D721Med (cell line): ENCODE measurements at regions not wholly inside any gene's neighbourhood (a gene's known extent, or its start where the extent isn't known, plus 50 kb on each side); places are given as distances from the start of the nearest gene placed in this dataset.

Source experiments
- DNase-seq: peaks from one replicate; pipeline ENCODE4 v3.0.0; 2011; ENCODE audit warnings: low spot score; ENCODE audit not compliant: insufficient read length
- FAIRE-seq: peaks from 2 replicates; lab custom pipeline; 2011; peaks lifted over from hg19 to GRCh38; lab: Jason Lieb, UNC
- CTCF ChIP-seq: IDR thresholded peaks from 2 replicates; pipeline ENCODE4 v1.5.1; 2012; ENCODE audit warnings: mild to moderate bottlenecking, control low read depth; ENCODE audit not compliant: insufficient read depth; ENCODE audit errors: missing control alignments

GRCh38 chr2:168350380-168350779 is 103.0 kb upstream of the STK39 start:
- TF ChIP-seq CTCF = no peak
- DNase-seq = no peak
- no peak for FAIRE-seq

DNA sequence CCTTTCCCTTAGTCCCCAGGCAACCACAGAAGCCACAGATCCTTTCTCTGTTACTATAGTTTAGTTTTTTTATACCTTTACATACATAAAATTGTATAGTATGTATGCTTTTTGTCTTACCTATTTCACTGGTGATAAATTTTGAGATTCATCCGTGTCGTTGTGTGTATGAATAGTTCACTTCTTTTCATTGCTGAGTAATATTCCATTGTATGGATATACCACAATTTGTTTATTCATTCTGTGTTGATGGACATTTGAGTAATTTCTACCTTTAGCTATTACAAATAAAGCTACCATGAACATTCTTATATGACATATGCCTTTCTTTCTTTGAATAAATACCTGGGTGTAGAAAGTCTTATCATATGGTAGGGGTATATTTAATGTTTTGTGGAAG is 102.8 kb upstream of the CERS6 start:
- FAIRE-seq (peak; percentile 41), DNase-seq (no peak)
- no peak for TF ChIP-seq CTCF

- no peak for DNase-seq
- TF ChIP-seq CTCF = no peak
- no peak for FAIRE-seq
Observed at GRCh38 chr2:168354499-168354898, 101.6 kb upstream of the CERS6 start.

GRCh38 chr2:168355121-168355520 is 101.0 kb upstream of the CERS6 start:
- no peak for TF ChIP-seq CTCF
- DNase-seq (no peak), FAIRE-seq (no peak)

DNA sequence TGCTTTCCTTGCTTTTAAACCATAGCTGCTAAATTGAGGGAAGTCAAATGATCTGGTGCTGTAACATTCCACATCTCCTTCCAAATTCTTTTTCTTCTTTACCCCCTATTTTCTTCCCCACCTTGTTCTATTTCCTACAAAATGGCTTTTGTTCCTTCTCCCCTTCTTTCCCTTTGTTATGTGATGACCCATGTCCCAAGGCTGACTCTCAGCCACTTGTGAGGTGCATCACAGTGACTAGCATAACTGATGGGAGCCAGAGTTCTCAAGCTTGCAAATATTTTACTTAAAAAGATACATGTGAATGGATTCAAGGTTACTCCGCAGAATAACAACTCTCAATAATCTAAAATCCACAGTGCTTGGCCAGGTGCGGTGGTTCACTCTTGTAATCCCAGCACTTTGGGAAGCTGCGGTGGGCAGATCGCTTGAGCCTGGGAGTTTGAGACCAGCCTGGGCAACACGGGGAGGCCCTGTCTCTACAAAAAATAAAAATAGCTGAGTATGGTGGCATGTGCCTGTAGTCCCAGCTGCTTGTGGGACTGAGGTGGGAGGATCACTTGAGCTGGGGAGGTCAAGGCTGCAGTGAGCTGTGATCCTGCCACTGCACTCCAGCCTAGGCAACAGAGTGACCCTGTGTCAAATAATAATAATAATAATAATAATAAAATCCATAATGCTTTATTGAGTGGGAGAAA is 100.1 kb upstream of the CERS6 start:
- no peak for TF ChIP-seq CTCF
- DNase-seq (no peak), FAIRE-seq (no peak)

DNA sequence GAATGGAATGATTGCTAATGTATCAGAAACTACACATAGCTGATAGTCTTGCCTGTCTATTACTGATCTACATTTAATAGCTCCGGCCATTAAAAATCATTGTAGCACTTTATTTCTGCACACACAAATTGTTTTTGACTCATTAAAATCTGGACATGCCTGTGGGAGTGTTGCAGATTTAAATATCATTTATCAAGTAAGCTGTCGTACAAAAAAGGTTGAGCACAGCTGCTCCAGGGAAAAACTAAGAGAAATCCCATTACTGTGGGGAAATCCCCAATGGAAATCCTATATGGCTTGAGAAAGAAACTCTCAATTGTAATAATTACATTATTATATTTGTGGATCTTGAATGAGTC is 99.6 kb upstream of the CERS6 start:
- no peak for FAIRE-seq
- TF ChIP-seq CTCF = no peak

GRCh38 chr2:168357797-168358472 is 98.1 kb upstream of the CERS6 start:
- FAIRE-seq (no peak), DNase-seq (no peak)
- no peak for TF ChIP-seq CTCF

More for the DNA sequence above, 99.6 kb upstream of the CERS6 start:
- no peak for DNase-seq
